ENCODE measurements at regions not wholly inside any gene's neighbourhood (a gene's known extent, or its start where the extent isn't known, plus 50 kb on each side); places are given as distances from the start of the nearest gene placed in this dataset.
"Not testable (repeated sequence)": the region's sequence is repeated elsewhere in the genome, so short reads cannot be mapped to it uniquely, and the experiment has no call there.

DNA sequence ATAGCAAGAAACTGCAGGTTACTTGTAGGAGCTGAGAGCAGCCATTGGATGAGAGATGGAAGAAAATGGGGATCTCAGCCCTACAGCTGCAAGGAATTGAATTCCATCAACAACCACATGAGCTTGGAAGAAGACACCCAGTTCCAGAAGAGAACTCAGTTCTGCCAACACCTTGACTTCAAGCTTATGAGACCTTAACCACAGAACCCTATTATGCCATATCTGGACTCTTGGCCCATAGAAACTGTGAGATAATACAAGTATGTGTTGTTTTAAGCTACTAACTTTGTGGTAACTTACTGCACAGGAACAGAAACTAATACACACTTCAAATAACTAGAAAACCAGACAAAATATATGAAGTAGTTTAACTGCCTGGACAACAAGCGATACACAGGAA lies 212.4 kb upstream of the CACNA2D1 start:
- H3K27me3 ChIP-seq (ENCODE audit: control insufficient read depth, insufficient read depth, low read length), result no peaks in the 10 kb centered on the region
- DNase-seq (ENCODE audit: low read depth), result no peak
- TF ChIP-seq CTCF (IDR thresholded peaks at IDR 0.05; ENCODE audit: insufficient read depth, low read length, poor library complexity, severe bottlenecking), result no peak
- no peak overlapping the region for H3K4me3 ChIP-seq (ENCODE audit: low read depth, low read length)
- H3K36me3 ChIP-seq (ENCODE audit: control insufficient read depth, insufficient read depth, low read length), result no peaks in the 10 kb centered on the region

- DNase-seq (ENCODE audit: low read depth); H3K27me3 ChIP-seq (ENCODE audit: control insufficient read depth, insufficient read depth, low read length); H3K36me3 ChIP-seq (ENCODE audit: control insufficient read depth, insufficient read depth, low read length); H3K4me3 ChIP-seq (ENCODE audit: low read depth, low read length): not testable (repeated sequence)
Measured at GRCh38 chr7:82650095-82650494, 206.5 kb upstream of the CACNA2D1 start.

DNA sequence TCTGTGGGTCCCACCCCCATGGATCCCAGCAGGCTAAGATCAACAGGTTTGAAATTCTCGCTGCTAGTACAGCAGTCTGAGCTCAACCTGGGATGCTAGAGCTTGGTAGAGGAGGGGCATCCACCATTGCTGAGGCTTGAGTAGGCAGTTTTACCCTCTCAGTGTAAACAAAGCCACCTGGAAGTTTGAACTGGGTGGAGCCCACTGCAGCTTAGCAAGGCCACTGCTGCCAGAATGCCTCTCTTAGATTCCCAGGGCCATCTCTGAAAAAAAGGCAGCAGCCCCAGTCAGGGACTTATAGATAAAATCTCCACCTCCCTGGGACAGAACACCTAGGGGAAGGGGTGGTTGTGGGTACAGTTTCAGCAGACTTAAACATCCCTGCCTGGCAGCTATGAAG lies 190.0 kb upstream of the CACNA2D1 start:
- Histone ChIP-seq H3K4me3 (ENCODE audit: low read depth, low read length) (no peak overlapping the region), H3K36me3 (ENCODE audit: control insufficient read depth, insufficient read depth, low read length) (no peaks in the 10 kb centered on the region), H3K27me3 (ENCODE audit: control insufficient read depth, insufficient read depth, low read length) (no peaks in the 10 kb centered on the region)
- TF ChIP-seq CTCF (IDR thresholded peaks at IDR 0.05; ENCODE audit: insufficient read depth, low read length, poor library complexity, severe bottlenecking), result no peak
- no peak for DNase-seq (ENCODE audit: low read depth)

DNA sequence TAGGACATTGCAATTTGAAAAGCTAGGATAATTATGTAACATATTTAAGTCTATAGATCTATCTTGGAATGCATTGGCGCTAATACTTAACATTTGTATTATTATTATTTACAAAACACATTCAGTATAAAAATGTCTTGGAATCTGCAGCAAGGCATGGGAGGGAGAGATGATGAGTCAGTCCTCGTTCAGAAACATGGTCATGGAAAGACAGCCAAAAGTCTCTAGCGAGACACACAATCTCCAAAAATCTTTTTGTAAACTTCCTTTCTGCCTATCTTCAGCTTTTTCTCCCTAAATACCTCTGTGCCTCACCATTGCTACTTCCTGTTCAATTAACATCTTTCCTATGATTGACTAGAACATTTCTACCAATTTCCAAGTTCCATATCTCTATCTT lies 188.4 kb upstream of the CACNA2D1 start:
- DNase-seq (ENCODE audit: low read depth), result no peak
- H3K27me3 ChIP-seq (ENCODE audit: control insufficient read depth, insufficient read depth, low read length), result no peaks in the 10 kb centered on the region
- no peak overlapping the region for H3K4me3 ChIP-seq (ENCODE audit: low read depth, low read length)
- no peaks in the 10 kb centered on the region for H3K36me3 ChIP-seq (ENCODE audit: control insufficient read depth, insufficient read depth, low read length)
- TF ChIP-seq CTCF (IDR thresholded peaks at IDR 0.05; ENCODE audit: insufficient read depth, low read length, poor library complexity, severe bottlenecking), result no peak

GRCh38 chr7:82629583-82629982 lies 186.0 kb upstream of the CACNA2D1 start:
- DNase-seq (ENCODE audit: low read depth), result no peak
- no peak for TF ChIP-seq CTCF (IDR thresholded peaks at IDR 0.05; ENCODE audit: insufficient read depth, low read length, poor library complexity, severe bottlenecking)
- H3K4me3 ChIP-seq (ENCODE audit: low read depth, low read length), result no peak overlapping the region
- H3K36me3 ChIP-seq (ENCODE audit: control insufficient read depth, insufficient read depth, low read length), result no peaks in the 10 kb centered on the region
- H3K27me3 ChIP-seq (ENCODE audit: control insufficient read depth, insufficient read depth, low read length), result no peaks in the 10 kb centered on the region

DNA sequence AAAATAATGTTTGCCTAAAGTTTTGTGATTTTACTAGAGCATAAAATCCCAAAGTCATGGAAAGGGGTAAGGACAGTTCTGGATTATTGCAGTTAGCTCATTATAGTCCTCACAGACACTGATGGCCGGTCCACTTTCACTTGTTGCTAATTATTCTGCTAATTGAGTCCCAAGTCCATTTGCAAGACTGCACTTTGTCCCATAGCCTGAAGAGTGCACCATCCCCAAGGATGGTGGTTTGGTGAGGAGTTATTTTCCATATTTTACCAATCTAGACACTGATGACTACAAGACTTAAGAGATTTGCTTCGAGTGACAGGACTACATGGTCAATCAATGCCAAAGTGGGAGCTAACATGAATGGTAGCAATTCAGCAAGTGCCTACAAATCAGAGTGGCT lies 181.8 kb upstream of the CACNA2D1 start:
- no peak overlapping the region for H3K4me3 ChIP-seq (ENCODE audit: low read depth, low read length)
- no peak for TF ChIP-seq CTCF (IDR thresholded peaks at IDR 0.05; ENCODE audit: insufficient read depth, low read length, poor library complexity, severe bottlenecking)
- DNase-seq (ENCODE audit: low read depth), result no peak
- H3K27me3 ChIP-seq (ENCODE audit: control insufficient read depth, insufficient read depth, low read length), result no peaks in the 10 kb centered on the region
- no peaks in the 10 kb centered on the region for H3K36me3 ChIP-seq (ENCODE audit: control insufficient read depth, insufficient read depth, low read length)

Data from kidney epithelial cell (primary cell).